ENCODE measurements at regions not wholly inside any gene's neighbourhood (a gene's known extent, or its start where the extent isn't known, plus 50 kb on each side); places are given as distances from the start of the nearest gene placed in this dataset.

GRCh38 chr12:127881371-127882140, 385.4 kb upstream of the TMEM132C start:
- TF ChIP-seq CTCF (IDR thresholded peaks at IDR 0.05; ENCODE audit: low read depth, low read length): no peak
- Histone ChIP-seq H3K4me3 (no peak overlapping the region), H3K27me3 (no peaks in the 10 kb centered on the region), H3K27ac (no peak overlapping the region), H3K36me3 (no peaks in the 10 kb centered on the region), H3K9me3 (ENCODE audit: low read depth) (no peaks in the 10 kb centered on the region), H3K4me1 (ENCODE audit: low read depth) (no peaks in the 10 kb centered on the region)
- no peak for DNase-seq (ENCODE audit: low read depth in 1 of 2, low spot score in 1 of 2)

DNA sequence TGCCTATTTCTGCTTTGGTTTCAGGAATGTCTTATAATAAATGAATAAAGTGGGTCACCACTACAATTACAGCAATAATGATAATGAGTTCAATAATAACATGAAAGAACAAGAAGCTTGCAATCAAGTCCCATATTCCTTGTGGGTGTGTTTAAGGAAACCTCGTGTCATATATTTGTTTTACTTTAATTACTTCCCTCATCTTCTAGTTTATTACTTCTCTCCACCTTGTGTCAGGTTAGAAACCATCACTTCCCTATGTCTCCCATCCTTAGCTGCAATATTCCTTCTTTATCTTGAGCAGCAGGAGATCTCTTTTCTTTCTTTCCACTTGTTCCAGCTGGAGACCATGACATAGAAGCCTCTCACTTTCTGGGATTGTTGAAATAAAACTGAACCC, 384.0 kb upstream of the TMEM132C start:
- DNase-seq (ENCODE audit: low read depth in 1 of 2, low spot score in 1 of 2): no peak
- Histone ChIP-seq H3K36me3 (no peaks in the 10 kb centered on the region), H3K4me3 (no peak overlapping the region), H3K4me1 (ENCODE audit: low read depth) (no peaks in the 10 kb centered on the region), H3K27me3 (no peaks in the 10 kb centered on the region), H3K27ac (no peak overlapping the region), H3K9me3 (ENCODE audit: low read depth) (no peaks in the 10 kb centered on the region)
- no peak for TF ChIP-seq CTCF (IDR thresholded peaks at IDR 0.05; ENCODE audit: low read depth, low read length)

DNA sequence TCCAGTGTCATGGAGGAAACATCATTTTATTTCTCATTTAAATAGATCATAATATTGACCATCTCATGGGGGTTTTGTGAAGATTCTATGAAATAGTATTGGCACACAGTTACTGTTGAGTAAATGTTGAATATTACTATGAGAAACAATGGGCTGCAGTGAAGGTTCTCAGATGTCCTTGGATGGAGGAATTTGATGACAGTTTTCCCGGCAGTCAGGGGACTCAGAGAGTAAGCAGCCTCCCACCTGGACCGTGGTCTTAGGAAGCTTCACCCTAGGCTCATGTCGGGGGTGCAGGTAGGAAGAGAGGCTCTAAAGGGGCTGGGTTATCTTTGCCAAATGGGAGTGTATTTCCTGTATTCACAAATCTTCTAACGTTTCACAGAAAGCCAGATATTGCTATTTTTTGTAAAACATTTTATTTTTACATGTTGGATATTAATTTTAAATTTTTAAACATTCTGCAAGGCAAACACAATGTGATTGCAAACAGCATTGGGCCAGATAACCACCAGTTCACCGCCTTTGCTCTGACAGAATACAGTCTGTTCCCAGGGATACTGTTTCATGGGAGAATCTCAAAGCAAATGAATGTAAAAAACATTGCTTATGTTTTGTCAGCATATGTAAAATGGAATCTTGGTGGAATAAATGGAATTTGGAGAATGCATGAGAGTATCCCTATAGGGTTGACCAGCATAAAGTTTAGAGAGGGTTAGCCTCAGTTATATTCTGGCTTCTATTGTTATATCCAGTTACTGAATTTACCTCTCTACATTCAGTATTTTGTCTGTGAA, 380.8 kb upstream of the TMEM132C start:
- Histone ChIP-seq H3K27ac (no peak overlapping the region), H3K9me3 (ENCODE audit: low read depth) (no peaks in the 10 kb centered on the region), H3K4me3 (no peak overlapping the region), H3K27me3 (no peaks in the 10 kb centered on the region), H3K4me1 (ENCODE audit: low read depth) (no peaks in the 10 kb centered on the region), H3K36me3 (no peaks in the 10 kb centered on the region)
- DNase-seq (ENCODE audit: low read depth in 1 of 2, low spot score in 1 of 2): no peak
- TF ChIP-seq CTCF (IDR thresholded peaks at IDR 0.05; ENCODE audit: low read depth, low read length): no peak

GRCh38 chr12:127886827-127887226, 380.1 kb upstream of the TMEM132C start:
- Histone ChIP-seq H3K27ac (no peak overlapping the region), H3K36me3 (no peaks in the 10 kb centered on the region), H3K27me3 (no peaks in the 10 kb centered on the region), H3K4me1 (ENCODE audit: low read depth) (no peaks in the 10 kb centered on the region), H3K9me3 (ENCODE audit: low read depth) (no peaks in the 10 kb centered on the region), H3K4me3 (no peak overlapping the region)
- TF ChIP-seq CTCF (IDR thresholded peaks at IDR 0.05; ENCODE audit: low read depth, low read length): no peak
- DNase-seq (ENCODE audit: low read depth in 1 of 2, low spot score in 1 of 2): no peak

DNA sequence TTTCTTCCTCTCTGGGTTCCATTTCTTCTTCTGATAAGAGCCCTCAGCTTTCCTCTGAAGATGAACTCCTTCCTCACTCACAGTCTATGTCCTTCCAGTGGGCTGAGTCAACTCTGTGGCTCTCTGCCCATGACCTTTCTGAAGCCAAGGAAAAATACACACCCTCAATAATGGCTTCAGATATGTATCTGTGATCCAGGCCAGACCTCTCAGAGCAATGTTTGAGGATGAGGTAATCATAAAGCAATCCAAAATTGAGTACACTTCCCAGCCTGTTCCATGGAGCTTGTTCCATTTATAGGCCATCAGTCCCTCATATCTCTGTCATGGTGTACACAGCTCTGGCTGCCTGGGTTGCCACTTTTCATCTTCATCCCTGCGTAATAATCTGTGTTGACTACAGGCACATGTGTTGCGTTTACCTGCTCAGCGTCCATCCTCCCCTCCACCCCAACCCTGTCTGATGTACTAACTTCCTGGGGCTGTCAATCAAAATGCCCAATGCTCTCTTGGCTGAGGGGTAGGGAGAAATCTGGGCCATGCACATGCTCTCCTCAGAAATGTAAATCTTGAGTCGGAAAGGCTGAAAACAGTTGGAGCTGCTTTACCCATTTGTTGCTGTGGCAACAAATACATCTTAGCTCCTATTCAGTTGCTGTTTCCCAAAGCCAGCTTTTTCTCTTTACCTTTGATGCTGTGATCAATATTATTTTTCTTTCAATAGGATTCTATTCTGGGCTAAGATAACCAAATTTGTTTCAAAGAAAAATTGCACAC, 377.8 kb upstream of the TMEM132C start:
- DNase-seq (ENCODE audit: low read depth in 1 of 2, low spot score in 1 of 2): no peak
- H3K36me3 ChIP-seq: no peaks in the 10 kb centered on the region
- no peak overlapping the region for H3K27ac ChIP-seq
- no peaks in the 10 kb centered on the region for H3K27me3 ChIP-seq
- no peaks in the 10 kb centered on the region for H3K4me1 ChIP-seq (ENCODE audit: low read depth)
- no peaks in the 10 kb centered on the region for H3K9me3 ChIP-seq (ENCODE audit: low read depth)
- TF ChIP-seq CTCF (IDR thresholded peaks at IDR 0.05; ENCODE audit: low read depth, low read length): no peak
- H3K4me3 ChIP-seq: no peak overlapping the region
